ENCODE measurements at regions not wholly inside any gene's neighbourhood (a gene's known extent, or its start where the extent isn't known, plus 50 kb on each side); places are given as distances from the start of the nearest gene placed in this dataset.

DNA sequence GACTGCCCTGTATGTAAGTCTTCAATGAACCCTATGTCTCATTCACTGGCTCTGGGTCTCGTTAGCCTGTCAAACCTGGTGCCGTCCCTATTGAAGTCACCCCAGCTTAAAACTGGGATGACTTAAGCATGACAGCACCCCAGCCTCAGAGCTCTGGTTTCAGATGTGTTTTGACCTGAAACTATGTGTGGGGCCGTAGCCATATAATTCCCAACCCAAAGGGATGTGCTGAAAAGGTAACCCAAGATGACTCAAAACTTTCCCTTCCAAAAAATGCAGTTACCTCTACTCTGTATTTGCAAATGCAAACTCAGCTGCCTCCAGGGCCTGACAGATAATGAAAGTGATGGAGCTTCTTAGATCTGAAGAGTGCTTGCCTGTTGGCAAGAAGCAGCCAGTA is 478.3 kb upstream of the ERCC4 start:
- DNase-seq (ENCODE audit: low read depth, low spot score) (no peak), ATAC-seq (no peak)
- no peaks in the 10 kb centered on the region for H3K36me3 ChIP-seq (ENCODE audit: control insufficient read depth in 1 of 2, insufficient read depth in 2 of 2, low read length in 2 of 2)
- H3K79me2 ChIP-seq (ENCODE audit: insufficient read depth, low read length): no peaks in the 10 kb centered on the region
- H3K4me2 ChIP-seq (ENCODE audit: low read length): no peak overlapping the region
- no peak overlapping the region for H2AFZ ChIP-seq (ENCODE audit: low read depth, low read length, poor library complexity, severe bottlenecking)
- TF ChIP-seq POLR2A (IDR thresholded peaks at IDR 0.05; ENCODE audit: borderline replicate concordance, extremely low read depth, insufficient read depth, insufficient read length) (no peak), POLR2AphosphoS5 (IDR thresholded peaks at IDR 0.05; ENCODE audit: low read depth, low read length) (no peak), SP1 (IDR thresholded peaks at IDR 0.05; ENCODE audit: low read depth) (no peak), JUND (IDR thresholded peaks at IDR 0.05) (no peak), SRF (IDR thresholded peaks at IDR 0.05; ENCODE audit: low read depth) (no peak), ZFX (IDR thresholded peaks at IDR 0.05) (no peak), EZH2 (IDR thresholded peaks at IDR 0.05) (no peak), EZH2phosphoT487 (IDR thresholded peaks at IDR 0.05; ENCODE audit: borderline replicate concordance) (no peak), ZNF274 (IDR thresholded peaks at IDR 0.05; ENCODE audit: low read depth, low read length) (no peak), YY1 (IDR thresholded peaks at IDR 0.05; ENCODE audit: extremely low read depth, insufficient replicate concordance, low read depth, low read length) (no peak), FOSL1 (IDR thresholded peaks at IDR 0.05; ENCODE audit: low read depth) (no peak), CEBPB (IDR thresholded peaks at IDR 0.05; ENCODE audit: low read depth) (no peak), TCF7L2 (IDR thresholded peaks at IDR 0.05; ENCODE audit: borderline replicate concordance, extremely low read depth, insufficient read depth, insufficient read length) (no peak), SIN3A (IDR thresholded peaks at IDR 0.05; ENCODE audit: low read depth) (no peak), RAD21 (IDR thresholded peaks at IDR 0.05; ENCODE audit: low read depth) (no peak), CTCF (IDR thresholded peaks at IDR 0.05 in 2 of 3, conservative IDR thresholded peaks at IDR 0.05 in 1 of 3; ENCODE audit: borderline replicate concordance in 1 of 3, insufficient read depth in 1 of 3, low read depth in 2 of 3, low read length in 2 of 3) (no peak), CBX3 (IDR thresholded peaks at IDR 0.05; ENCODE audit: low read depth) (no peak)
- TF ChIP-seq, protein P1, sequence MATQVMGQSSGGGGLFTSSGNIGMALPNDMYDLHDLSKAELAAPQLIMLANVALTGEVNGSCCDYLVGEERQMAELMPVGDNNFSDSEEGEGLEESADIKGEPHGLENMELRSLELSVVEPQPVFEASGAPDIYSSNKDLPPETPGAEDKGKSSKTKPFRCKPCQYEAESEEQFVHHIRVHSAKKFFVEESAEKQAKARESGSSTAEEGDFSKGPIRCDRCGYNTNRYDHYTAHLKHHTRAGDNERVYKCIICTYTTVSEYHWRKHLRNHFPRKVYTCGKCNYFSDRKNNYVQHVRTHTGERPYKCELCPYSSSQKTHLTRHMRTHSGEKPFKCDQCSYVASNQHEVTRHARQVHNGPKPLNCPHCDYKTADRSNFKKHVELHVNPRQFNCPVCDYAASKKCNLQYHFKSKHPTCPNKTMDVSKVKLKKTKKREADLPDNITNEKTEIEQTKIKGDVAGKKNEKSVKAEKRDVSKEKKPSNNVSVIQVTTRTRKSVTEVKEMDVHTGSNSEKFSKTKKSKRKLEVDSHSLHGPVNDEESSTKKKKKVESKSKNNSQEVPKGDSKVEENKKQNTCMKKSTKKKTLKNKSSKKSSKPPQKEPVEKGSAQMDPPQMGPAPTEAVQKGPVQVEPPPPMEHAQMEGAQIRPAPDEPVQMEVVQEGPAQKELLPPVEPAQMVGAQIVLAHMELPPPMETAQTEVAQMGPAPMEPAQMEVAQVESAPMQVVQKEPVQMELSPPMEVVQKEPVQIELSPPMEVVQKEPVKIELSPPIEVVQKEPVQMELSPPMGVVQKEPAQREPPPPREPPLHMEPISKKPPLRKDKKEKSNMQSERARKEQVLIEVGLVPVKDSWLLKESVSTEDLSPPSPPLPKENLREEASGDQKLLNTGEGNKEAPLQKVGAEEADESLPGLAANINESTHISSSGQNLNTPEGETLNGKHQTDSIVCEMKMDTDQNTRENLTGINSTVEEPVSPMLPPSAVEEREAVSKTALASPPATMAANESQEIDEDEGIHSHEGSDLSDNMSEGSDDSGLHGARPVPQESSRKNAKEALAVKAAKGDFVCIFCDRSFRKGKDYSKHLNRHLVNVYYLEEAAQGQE (IDR thresholded peaks at IDR 0.05; ENCODE audit: low read depth): no peak
- TF ChIP-seq, protein P2, sequence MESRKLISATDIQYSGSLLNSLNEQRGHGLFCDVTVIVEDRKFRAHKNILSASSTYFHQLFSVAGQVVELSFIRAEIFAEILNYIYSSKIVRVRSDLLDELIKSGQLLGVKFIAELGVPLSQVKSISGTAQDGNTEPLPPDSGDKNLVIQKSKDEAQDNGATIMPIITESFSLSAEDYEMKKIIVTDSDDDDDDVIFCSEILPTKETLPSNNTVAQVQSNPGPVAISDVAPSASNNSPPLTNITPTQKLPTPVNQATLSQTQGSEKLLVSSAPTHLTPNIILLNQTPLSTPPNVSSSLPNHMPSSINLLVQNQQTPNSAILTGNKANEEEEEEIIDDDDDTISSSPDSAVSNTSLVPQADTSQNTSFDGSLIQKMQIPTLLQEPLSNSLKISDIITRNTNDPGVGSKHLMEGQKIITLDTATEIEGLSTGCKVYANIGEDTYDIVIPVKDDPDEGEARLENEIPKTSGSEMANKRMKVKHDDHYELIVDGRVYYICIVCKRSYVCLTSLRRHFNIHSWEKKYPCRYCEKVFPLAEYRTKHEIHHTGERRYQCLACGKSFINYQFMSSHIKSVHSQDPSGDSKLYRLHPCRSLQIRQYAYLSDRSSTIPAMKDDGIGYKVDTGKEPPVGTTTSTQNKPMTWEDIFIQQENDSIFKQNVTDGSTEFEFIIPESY (IDR thresholded peaks at IDR 0.05; ENCODE audit: extremely low read depth, insufficient replicate concordance, low read length): no peak
- no peak overlapping the region for H3K27ac ChIP-seq (ENCODE audit: low read depth, low read length)
- H4K20me1 ChIP-seq (ENCODE audit: insufficient read depth): no peaks in the 10 kb centered on the region
- H3K9me3 ChIP-seq (ENCODE audit: control insufficient read depth in 1 of 2, insufficient read depth in 1 of 2, low read depth in 1 of 2, low read length in 2 of 2): peaks cover 0 to 2% of the 10 kb centered on the region in 2 experiments; a peak in 1 of 4 replicates
- RAD21 ChIA-PET (ENCODE audit: low non-redundant PET in 1 of 2, low total read pairs in 2 of 2, uncharacterized antibody in 2 of 2, unreplicated experiment in 2 of 2): no interaction called here
- POLR2A ChIA-PET: no interaction called here
- H3K4me1 ChIP-seq (ENCODE audit: control insufficient read depth in 1 of 2, insufficient read depth in 2 of 2, low read length in 2 of 2): no peaks in the 10 kb centered on the region
- no peak overlapping the region for H3K4me3 ChIP-seq (replicated peaks in 1 of 2; ENCODE audit: low read depth in 1 of 2, low read length in 2 of 2)
- no peaks in the 10 kb centered on the region for H3K9me2 ChIP-seq (ENCODE audit: insufficient read depth)
- no peaks in the 10 kb centered on the region for H3K27me3 ChIP-seq (ENCODE audit: insufficient read depth, low read length)
- no TSS peak for BruUV-seq (replicated peaks)
- CTCF ChIA-PET: no interaction called here
- intact Hi-C loops (cut with micrococcal nuclease): loop anchor here (2.0 kb wide), 1 partner anchor 21 kb away; no protein-coding TSS in a partner anchor
- H3K9ac ChIP-seq (ENCODE audit: low read length): no peak overlapping the region
